Fibroblast of lung (primary cell): ENCODE measurements at regions not wholly inside any gene's neighbourhood (a gene's known extent, or its start where the extent isn't known, plus 50 kb on each side); places are given as distances from the start of the nearest gene placed in this dataset.

Experiments used
- DNase-seq, 2 donors: peaks; one replicate each; pipeline versions ENCODE4 v3.0.0 to v3.0.0-alpha.2; 2010; ENCODE audit warnings: low read depth in 2 of 2
- H2AFZ ChIP-seq: 2 replicates; pipeline ENCODE4 v1.5.1; 2012; ENCODE audit warnings: low read length, control low read depth, inconsistent platforms
- H3K27ac ChIP-seq: 2 replicates; pipeline ENCODE4 v1.5.1; 2011; ENCODE audit warnings: low read length, control low read depth; ENCODE audit not compliant: insufficient read depth
- H3K27me3 ChIP-seq: 2 replicates; pipeline ENCODE4 v1.5.1; 2011; ENCODE audit warnings: mild to moderate bottlenecking, low read length; ENCODE audit not compliant: control insufficient read depth, insufficient read depth
- H3K36me3 ChIP-seq: 2 replicates; pipeline ENCODE4 v1.5.1; 2011; ENCODE audit warnings: low read length; ENCODE audit not compliant: control insufficient read depth, insufficient read depth
- H3K4me1 ChIP-seq: 2 replicates; pipeline ENCODE4 v1.5.1; 2011; ENCODE audit warnings: low read length; ENCODE audit not compliant: control insufficient read depth, insufficient read depth; ENCODE audit errors: extremely low read depth
- H3K4me2 ChIP-seq: 2 replicates; pipeline ENCODE4 v1.5.1; 2011; ENCODE audit warnings: low read length, control low read depth; ENCODE audit not compliant: insufficient read depth; ENCODE audit errors: extremely low read depth
- H3K4me3 ChIP-seq, 4 experiments: fragments of 200-600 bp in 1 of 4; sonication (generic) in 1 of 4; replicated peaks in 1 of 4; 2 replicates each; pipeline ENCODE4 v1.5.1; 2011 to 2016; ENCODE audit warnings: low read length in 4 of 4, low read depth in 3 of 4, mild to moderate bottlenecking in 3 of 4, control low read depth in 2 of 4, inconsistent platforms in 1 of 4, mixed read lengths in 1 of 4; ENCODE audit not compliant: insufficient read depth in 1 of 4; ENCODE audit errors: control extremely low read depth in 1 of 4
- H3K79me2 ChIP-seq: 2 replicates; pipeline ENCODE4 v1.5.1; 2012; ENCODE audit warnings: mild to moderate bottlenecking, low read length, inconsistent platforms; ENCODE audit not compliant: control insufficient read depth, insufficient read depth
- H3K9ac ChIP-seq: 2 replicates; pipeline ENCODE4 v1.5.1; 2011; ENCODE audit warnings: mild to moderate bottlenecking, low read length, control low read depth; ENCODE audit not compliant: insufficient read depth
- H3K9me3 ChIP-seq: 2 replicates; pipeline ENCODE4 v1.5.1; 2012; ENCODE audit warnings: low read depth, low read length; ENCODE audit not compliant: control insufficient read depth, insufficient read depth
- H4K20me1 ChIP-seq: 2 replicates; pipeline ENCODE4 v1.5.1; 2011; ENCODE audit warnings: low read length; ENCODE audit not compliant: control insufficient read depth, insufficient read depth; ENCODE audit errors: extremely low read depth
- CTCF ChIP-seq, 2 donors: IDR thresholded peaks in 1 of 2; conservative IDR thresholded peaks in 1 of 2; 1 replicate in 1 of 2; 2 replicates in 1 of 2; pipeline ENCODE4 v1.5.1; 2011 to 2012; ENCODE audit warnings: low read length in 2 of 2, control low read depth in 1 of 2, inconsistent platforms in 1 of 2, low read depth in 1 of 2, mild to moderate bottlenecking in 1 of 2
- EZH2 ChIP-seq: IDR thresholded peaks from 2 replicates; pipeline ENCODE4 v1.5.1; 2012; ENCODE audit warnings: low read length, control low read depth, mild to moderate bottlenecking; ENCODE audit errors: missing control alignments

GRCh38 chr5:2387250-2387633, 364.2 kb downstream of the IRX2 start:
- Histone ChIP-seq H3K9me3 (no peaks in the 10 kb centered on the region), H3K79me2 (no peaks in the 10 kb centered on the region), H3K27me3 (no peaks in the 10 kb centered on the region), H3K4me2 (no peak overlapping the region), H3K9ac (no peak overlapping the region), H3K4me1 (no peaks in the 10 kb centered on the region), H3K27ac (no peak overlapping the region), H4K20me1 (no peaks in the 10 kb centered on the region), H2AFZ (no peak overlapping the region), H3K36me3 (no peaks in the 10 kb centered on the region), H3K4me3 (no peak overlapping the region)
- TF ChIP-seq CTCF (conservative IDR thresholded peaks at IDR 0.05 in 1 of 2, IDR thresholded peaks at IDR 0.05 in 1 of 2; ENCODE audit: low read depth in 1 of 2, low read length in 2 of 2) = no peak
- no peak for TF ChIP-seq EZH2
- peak in 1 of 2 donors; percentile 17 for DNase-seq

- DNase-seq = no peak
- Histone ChIP-seq H2AFZ (no peak overlapping the region), H3K4me2 (no peak overlapping the region), H4K20me1 (no peaks in the 10 kb centered on the region), H3K36me3 (no peaks in the 10 kb centered on the region), H3K4me1 (no peaks in the 10 kb centered on the region), H3K27ac (no peak overlapping the region), H3K9me3 (no peaks in the 10 kb centered on the region), H3K27me3 (no peaks in the 10 kb centered on the region), H3K9ac (no peak overlapping the region), H3K4me3 (no peak overlapping the region), H3K79me2 (no peaks in the 10 kb centered on the region)
- TF ChIP-seq CTCF (conservative IDR thresholded peaks at IDR 0.05 in 1 of 2, IDR thresholded peaks at IDR 0.05 in 1 of 2; ENCODE audit: low read depth in 1 of 2, low read length in 2 of 2) = no peak
- no peak for TF ChIP-seq EZH2
These were observed 365.7 kb downstream of the IRX2 start for GRCh38 chr5:2385818-2386217.

GRCh38 chr5:2383698-2384065, 367.8 kb downstream of the IRX2 start:
- H3K4me3 ChIP-seq = no peak overlapping the region
- H3K9me3 ChIP-seq = no peaks in the 10 kb centered on the region

More at GRCh38 chr5:2383698-2384065, 367.8 kb downstream of the IRX2 start:
- Histone ChIP-seq H3K4me2 (no peak overlapping the region), H3K27me3 (no peaks in the 10 kb centered on the region), H3K36me3 (no peaks in the 10 kb centered on the region), H3K79me2 (no peaks in the 10 kb centered on the region), H3K9ac (no peak overlapping the region), H3K4me1 (no peaks in the 10 kb centered on the region), H2AFZ (no peak overlapping the region), H4K20me1 (no peaks in the 10 kb centered on the region), H3K27ac (no peak overlapping the region)
- no peak for DNase-seq
- TF ChIP-seq CTCF (conservative IDR thresholded peaks at IDR 0.05 in 1 of 2, IDR thresholded peaks at IDR 0.05 in 1 of 2; ENCODE audit: low read depth in 1 of 2, low read length in 2 of 2) = no peak
- TF ChIP-seq EZH2 = no peak
